ENCODE measurements at regions not wholly inside any gene's neighbourhood (a gene's known extent, or its start where the extent isn't known, plus 50 kb on each side); places are given as distances from the start of the nearest gene placed in this dataset.

DNA sequence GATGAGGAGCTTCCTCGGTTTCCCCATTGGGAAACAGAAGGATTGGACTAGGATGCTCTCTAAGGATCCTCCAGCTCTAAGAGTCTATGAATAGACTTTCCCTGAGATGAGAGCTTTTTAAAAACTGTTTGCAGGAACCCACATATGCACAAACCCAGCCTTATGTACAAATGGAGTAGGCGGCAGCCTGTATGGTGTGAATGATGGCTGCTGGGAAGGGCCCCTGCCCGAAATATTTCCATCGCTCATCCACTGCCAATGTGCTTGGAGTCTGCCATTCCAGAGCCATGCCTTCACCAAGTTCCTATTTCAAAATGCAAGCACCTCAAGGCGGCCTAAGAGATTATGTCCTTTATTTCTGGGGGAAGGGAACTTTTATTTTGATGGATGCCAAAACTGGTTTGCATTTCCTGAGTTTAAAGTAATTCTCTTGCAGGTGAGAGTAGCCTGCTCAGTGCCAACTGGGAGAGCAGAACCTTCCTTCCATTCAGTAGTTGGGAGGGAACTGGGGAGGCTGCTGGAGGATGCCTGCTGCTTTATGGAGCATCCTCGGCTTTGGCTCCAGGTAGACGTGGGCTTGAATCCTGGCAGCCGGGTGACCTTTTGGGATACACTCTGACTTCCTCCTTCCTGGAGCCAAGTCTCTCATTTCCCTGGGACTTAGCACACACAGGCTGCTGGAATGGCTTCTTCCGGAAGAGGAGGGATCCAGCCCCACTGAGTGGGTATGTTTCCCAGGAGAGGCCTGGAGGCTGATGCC is 165.9 kb downstream of the ACTL8 start:
- Histone ChIP-seq H3K27me3 (ENCODE audit: insufficient read depth, low read depth, severe bottlenecking) (no peaks in the 10 kb centered on the region), H3K9me3 (ENCODE audit: severe bottlenecking) (no peaks in the 10 kb centered on the region), H3K36me3 (no peaks in the 10 kb centered on the region), H3K4me3 (ENCODE audit: low read depth, low read length) (no peak overlapping the region), H3K27ac (no peak overlapping the region)
- no peak for DNase-seq
- TF ChIP-seq, protein P1, sequence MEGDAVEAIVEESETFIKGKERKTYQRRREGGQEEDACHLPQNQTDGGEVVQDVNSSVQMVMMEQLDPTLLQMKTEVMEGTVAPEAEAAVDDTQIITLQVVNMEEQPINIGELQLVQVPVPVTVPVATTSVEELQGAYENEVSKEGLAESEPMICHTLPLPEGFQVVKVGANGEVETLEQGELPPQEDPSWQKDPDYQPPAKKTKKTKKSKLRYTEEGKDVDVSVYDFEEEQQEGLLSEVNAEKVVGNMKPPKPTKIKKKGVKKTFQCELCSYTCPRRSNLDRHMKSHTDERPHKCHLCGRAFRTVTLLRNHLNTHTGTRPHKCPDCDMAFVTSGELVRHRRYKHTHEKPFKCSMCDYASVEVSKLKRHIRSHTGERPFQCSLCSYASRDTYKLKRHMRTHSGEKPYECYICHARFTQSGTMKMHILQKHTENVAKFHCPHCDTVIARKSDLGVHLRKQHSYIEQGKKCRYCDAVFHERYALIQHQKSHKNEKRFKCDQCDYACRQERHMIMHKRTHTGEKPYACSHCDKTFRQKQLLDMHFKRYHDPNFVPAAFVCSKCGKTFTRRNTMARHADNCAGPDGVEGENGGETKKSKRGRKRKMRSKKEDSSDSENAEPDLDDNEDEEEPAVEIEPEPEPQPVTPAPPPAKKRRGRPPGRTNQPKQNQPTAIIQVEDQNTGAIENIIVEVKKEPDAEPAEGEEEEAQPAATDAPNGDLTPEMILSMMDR (IDR thresholded peaks at IDR 0.05; ENCODE audit: low read depth, low read length) = no peak

DNA sequence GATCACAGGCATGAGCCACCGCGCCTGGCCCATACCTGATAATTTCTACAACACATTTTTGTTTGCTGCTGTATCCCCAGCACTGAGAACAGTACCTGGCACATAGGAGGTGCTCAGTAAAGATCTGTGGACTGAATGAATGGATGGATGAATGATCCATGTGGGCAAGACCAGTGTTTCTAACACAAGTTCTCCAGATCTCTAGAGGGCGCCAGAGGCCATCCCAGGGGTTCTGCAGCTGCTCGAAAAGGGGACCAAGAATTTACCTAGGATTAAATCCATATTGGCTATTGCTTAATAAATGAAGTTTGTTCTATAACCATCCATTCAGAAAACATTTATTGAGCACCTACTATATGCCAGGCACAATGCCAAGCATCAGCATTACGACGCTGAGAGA is 167.7 kb downstream of the ACTL8 start:
- no peak overlapping the region for H3K4me3 ChIP-seq (ENCODE audit: low read depth, low read length)
- no peaks in the 10 kb centered on the region for H3K36me3 ChIP-seq
- no peaks in the 10 kb centered on the region for H3K27me3 ChIP-seq (ENCODE audit: insufficient read depth, low read depth, severe bottlenecking)
- H3K9me3 ChIP-seq (ENCODE audit: severe bottlenecking) = no peaks in the 10 kb centered on the region
- peak; percentile 75 for DNase-seq
- TF ChIP-seq, protein P1 (IDR thresholded peaks at IDR 0.05; ENCODE audit: low read depth, low read length) = peak; percentile 77
- H3K27ac ChIP-seq = no peak overlapping the region

DNA sequence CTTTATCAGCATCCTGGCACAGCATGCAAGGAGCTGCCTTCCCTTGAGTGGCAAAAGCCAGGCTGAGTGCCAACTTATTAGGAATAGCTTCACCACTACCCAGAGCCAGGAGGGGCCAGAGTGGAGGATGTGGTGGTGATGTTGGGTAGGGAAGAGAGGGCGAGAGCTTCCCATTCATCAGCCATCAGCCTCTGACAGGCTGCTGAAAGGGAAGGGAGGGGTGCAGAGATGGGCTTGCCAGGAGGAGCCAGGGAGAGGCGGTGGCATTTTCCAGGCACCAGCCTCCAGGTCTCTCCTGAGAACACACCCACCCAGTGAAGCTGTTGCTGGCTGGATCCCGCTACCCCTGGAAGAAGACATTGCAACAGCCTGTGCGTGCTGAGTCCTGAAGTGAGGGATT is 168.5 kb downstream of the ACTL8 start:
- no peak for DNase-seq
- Histone ChIP-seq H3K4me3 (ENCODE audit: low read depth, low read length) (no peak overlapping the region), H3K36me3 (no peaks in the 10 kb centered on the region), H3K9me3 (ENCODE audit: severe bottlenecking) (no peaks in the 10 kb centered on the region), H3K27me3 (ENCODE audit: insufficient read depth, low read depth, severe bottlenecking) (no peaks in the 10 kb centered on the region), H3K27ac (no peak overlapping the region)
- TF ChIP-seq, protein P1 (IDR thresholded peaks at IDR 0.05; ENCODE audit: low read depth, low read length) = no peak

DNA sequence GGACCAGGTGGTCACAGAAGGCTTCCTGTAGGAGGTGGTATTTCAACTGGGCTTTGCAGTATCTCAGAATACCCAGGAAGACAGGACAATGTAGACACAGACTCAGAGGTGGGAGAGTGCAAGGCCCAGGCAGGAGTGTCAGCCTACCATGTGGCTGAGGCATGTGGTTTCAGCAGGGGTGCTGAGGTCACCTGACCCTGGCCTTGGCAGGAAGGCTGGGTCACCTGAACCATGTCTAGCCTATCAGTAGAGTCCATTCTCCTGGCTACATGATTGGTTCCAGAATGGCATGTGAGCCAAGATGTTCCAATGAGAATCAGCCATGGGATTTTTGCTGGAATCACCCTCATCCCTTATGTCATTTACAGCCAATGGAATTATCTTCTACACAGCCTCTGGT is 169.4 kb downstream of the ACTL8 start:
- no peaks in the 10 kb centered on the region for H3K9me3 ChIP-seq (ENCODE audit: severe bottlenecking)
- no peaks in the 10 kb centered on the region for H3K27me3 ChIP-seq (ENCODE audit: insufficient read depth, low read depth, severe bottlenecking)
- H3K36me3 ChIP-seq = no peaks in the 10 kb centered on the region
- DNase-seq = no peak
- no peak overlapping the region for H3K4me3 ChIP-seq (ENCODE audit: low read depth, low read length)
- no peak overlapping the region for H3K27ac ChIP-seq
- TF ChIP-seq, protein P1 (IDR thresholded peaks at IDR 0.05; ENCODE audit: low read depth, low read length) = no peak

DNA sequence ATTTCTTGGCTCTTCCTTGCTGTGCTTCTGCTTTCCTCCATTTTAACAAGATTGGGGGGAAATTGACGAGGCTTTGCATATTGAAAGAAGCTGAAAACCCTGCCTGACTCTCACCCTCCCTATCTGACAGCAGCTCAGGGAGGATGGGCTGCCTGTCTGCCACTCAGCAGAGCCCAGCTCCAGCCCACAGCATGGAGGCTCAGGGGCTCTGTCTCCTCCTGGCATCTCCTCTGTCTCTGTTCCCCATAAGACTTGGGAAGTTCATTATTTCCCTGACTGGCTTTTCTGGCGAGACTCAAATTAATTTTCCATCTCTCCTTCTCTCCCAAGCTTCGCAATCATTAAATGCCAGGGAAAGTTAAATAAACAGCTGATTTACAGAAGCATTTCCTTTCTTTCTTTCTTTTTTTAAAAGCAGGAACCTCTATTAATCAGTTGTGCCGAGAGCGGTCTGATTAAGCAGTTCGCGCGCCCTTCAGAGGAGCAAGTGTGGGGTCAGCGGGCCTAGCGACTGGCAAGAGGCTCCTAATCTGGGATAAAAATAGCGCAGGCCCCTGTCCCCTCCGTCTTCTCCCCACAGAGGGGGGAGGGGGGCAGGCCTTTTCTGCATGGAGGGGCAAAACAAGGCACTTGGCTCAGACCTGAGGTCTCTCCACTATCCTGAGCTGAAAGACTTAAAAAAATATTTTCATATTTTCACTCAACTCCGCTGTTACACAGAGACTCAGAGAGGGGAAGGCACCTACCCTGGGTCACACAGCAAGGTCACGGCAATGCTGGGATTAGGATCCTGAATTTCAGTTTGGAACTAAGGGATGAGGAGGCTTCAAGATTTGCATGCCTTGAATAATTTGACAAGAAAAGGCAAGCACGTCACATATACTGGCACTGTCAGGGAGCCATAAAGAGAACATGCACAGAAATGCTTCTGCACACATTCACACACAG is 170.4 kb downstream of the ACTL8 start:
- no peak overlapping the region for H3K4me3 ChIP-seq (ENCODE audit: low read depth, low read length)
- 0 out of 2 replicates have a peak overlapping the region, but pooled peaks have one; percentile 22 for H3K27ac ChIP-seq
- H3K27me3 ChIP-seq (ENCODE audit: insufficient read depth, low read depth, severe bottlenecking) = no peaks in the 10 kb centered on the region
- H3K36me3 ChIP-seq = no peaks in the 10 kb centered on the region
- peak; percentile 14 for DNase-seq
- TF ChIP-seq, protein P1 (IDR thresholded peaks at IDR 0.05; ENCODE audit: low read depth, low read length) = no peak
- no peaks in the 10 kb centered on the region for H3K9me3 ChIP-seq (ENCODE audit: severe bottlenecking)
